ENCODE measurements at regions not wholly inside any gene's neighbourhood (a gene's known extent, or its start where the extent isn't known, plus 50 kb on each side); places are given as distances from the start of the nearest gene placed in this dataset.

GRCh38 chr13:84479656-84480055 lies 597.4 kb upstream of the SLITRK1 start:
- TF ChIP-seq EZH2 (IDR thresholded peaks at IDR 0.05; ENCODE audit: borderline replicate concordance, low read length) = no peak
- TF ChIP-seq CTCF (IDR thresholded peaks at IDR 0.05; ENCODE audit: low read length) = no peak
- no peaks in the 10 kb centered on the region for H3K9me3 ChIP-seq (ENCODE audit: low read length)
- H3K79me2 ChIP-seq (ENCODE audit: insufficient read depth, low read length) = no peaks in the 10 kb centered on the region
- no peaks in the 10 kb centered on the region for H3K27me3 ChIP-seq (ENCODE audit: insufficient read depth, low read length)
- H3K9me2 ChIP-seq (ENCODE audit: low read depth, low read length) = no peaks in the 10 kb centered on the region
- H3K4me3 ChIP-seq (ENCODE audit: low read depth, low read length, poor library complexity, severe bottlenecking) = no peak overlapping the region
- no peak overlapping the region for H3K4me2 ChIP-seq (ENCODE audit: low read length)
- H3K9ac ChIP-seq (ENCODE audit: low read length) = no peak overlapping the region
- H3K4me1 ChIP-seq (ENCODE audit: insufficient read depth, low read length, severe bottlenecking) = no peaks in the 10 kb centered on the region
- no peak overlapping the region for H3K27ac ChIP-seq (ENCODE audit: low read depth, low read length, poor library complexity, severe bottlenecking)
- H3K36me3 ChIP-seq (ENCODE audit: insufficient read depth, low read length) = no peaks in the 10 kb centered on the region
- H3F3A ChIP-seq (ENCODE audit: insufficient read depth, low read length) = no peaks in the 10 kb centered on the region
- H4K20me1 ChIP-seq (ENCODE audit: insufficient read depth, low read length) = no peaks in the 10 kb centered on the region
- H2AFZ ChIP-seq (ENCODE audit: low read length) = no peak overlapping the region

- Histone ChIP-seq H3K79me2 (ENCODE audit: insufficient read depth, low read length) (no peaks in the 10 kb centered on the region), H3K27me3 (ENCODE audit: insufficient read depth, low read length) (no peaks in the 10 kb centered on the region), H3K9me2 (ENCODE audit: low read depth, low read length) (no peaks in the 10 kb centered on the region), H3K9ac (ENCODE audit: low read length) (no peak overlapping the region), H3F3A (ENCODE audit: insufficient read depth, low read length) (no peaks in the 10 kb centered on the region), H4K20me1 (ENCODE audit: insufficient read depth, low read length) (no peaks in the 10 kb centered on the region), H3K36me3 (ENCODE audit: insufficient read depth, low read length) (no peaks in the 10 kb centered on the region), H3K9me3 (ENCODE audit: low read length) (no peaks in the 10 kb centered on the region), H2AFZ (ENCODE audit: low read length) (no peak overlapping the region), H3K4me3 (ENCODE audit: low read depth, low read length, poor library complexity, severe bottlenecking) (no peak overlapping the region), H3K4me1 (ENCODE audit: insufficient read depth, low read length, severe bottlenecking) (no peaks in the 10 kb centered on the region), H3K4me2 (ENCODE audit: low read length) (no peak overlapping the region), H3K27ac (ENCODE audit: low read depth, low read length, poor library complexity, severe bottlenecking) (no peak overlapping the region)
- TF ChIP-seq EZH2 (IDR thresholded peaks at IDR 0.05; ENCODE audit: borderline replicate concordance, low read length) = no peak
These were observed 588.3 kb upstream of the SLITRK1 start for GRCh38 chr13:84470528-84470927.

GRCh38 chr13:84466461-84466860 lies 584.2 kb upstream of the SLITRK1 start:
- H4K20me1 ChIP-seq (ENCODE audit: insufficient read depth, low read length) = no peaks in the 10 kb centered on the region
- no peaks in the 10 kb centered on the region for H3F3A ChIP-seq (ENCODE audit: insufficient read depth, low read length)
- no peaks in the 10 kb centered on the region for H3K9me3 ChIP-seq (ENCODE audit: low read length)
- H3K9ac ChIP-seq (ENCODE audit: low read length) = no peak overlapping the region
- H3K4me2 ChIP-seq (ENCODE audit: low read length) = no peak overlapping the region
- H3K4me1 ChIP-seq (ENCODE audit: insufficient read depth, low read length, severe bottlenecking) = no peaks in the 10 kb centered on the region
- TF ChIP-seq EZH2 (IDR thresholded peaks at IDR 0.05; ENCODE audit: borderline replicate concordance, low read length) = no peak
- TF ChIP-seq CTCF (IDR thresholded peaks at IDR 0.05; ENCODE audit: low read length) = no peak
- no peaks in the 10 kb centered on the region for H3K27me3 ChIP-seq (ENCODE audit: insufficient read depth, low read length)
- no peak overlapping the region for H3K4me3 ChIP-seq (ENCODE audit: low read depth, low read length, poor library complexity, severe bottlenecking)
- H2AFZ ChIP-seq (ENCODE audit: low read length) = no peak overlapping the region
- H3K36me3 ChIP-seq (ENCODE audit: insufficient read depth, low read length) = no peaks in the 10 kb centered on the region
- no peaks in the 10 kb centered on the region for H3K79me2 ChIP-seq (ENCODE audit: insufficient read depth, low read length)
- no peaks in the 10 kb centered on the region; the same call in 1 of the 2 replicates for H3K9me2 ChIP-seq (ENCODE audit: low read depth, low read length)
- no peak overlapping the region for H3K27ac ChIP-seq (ENCODE audit: low read depth, low read length, poor library complexity, severe bottlenecking)

- no peak overlapping the region for H3K4me2 ChIP-seq (ENCODE audit: low read length)
- no peaks in the 10 kb centered on the region for H3K9me3 ChIP-seq (ENCODE audit: low read length)
- no peaks in the 10 kb centered on the region for H3K36me3 ChIP-seq (ENCODE audit: insufficient read depth, low read length)
- H3F3A ChIP-seq (ENCODE audit: insufficient read depth, low read length) = no peaks in the 10 kb centered on the region
- no peaks in the 10 kb centered on the region for H3K4me1 ChIP-seq (ENCODE audit: insufficient read depth, low read length, severe bottlenecking)
- no peak overlapping the region for H3K27ac ChIP-seq (ENCODE audit: low read depth, low read length, poor library complexity, severe bottlenecking)
- no peak overlapping the region for H3K4me3 ChIP-seq (ENCODE audit: low read depth, low read length, poor library complexity, severe bottlenecking)
- TF ChIP-seq CTCF (IDR thresholded peaks at IDR 0.05; ENCODE audit: low read length) (no peak), EZH2 (IDR thresholded peaks at IDR 0.05; ENCODE audit: borderline replicate concordance, low read length) (no peak)
- no peaks in the 10 kb centered on the region for H3K27me3 ChIP-seq (ENCODE audit: insufficient read depth, low read length)
- H3K79me2 ChIP-seq (ENCODE audit: insufficient read depth, low read length) = no peaks in the 10 kb centered on the region
- H3K9ac ChIP-seq (ENCODE audit: low read length) = no peak overlapping the region
- no peak overlapping the region for H2AFZ ChIP-seq (ENCODE audit: low read length)
- H3K9me2 ChIP-seq (ENCODE audit: low read depth, low read length) = no peaks in the 10 kb centered on the region; the same call in 1 of the 2 replicates
- H4K20me1 ChIP-seq (ENCODE audit: insufficient read depth, low read length) = no peaks in the 10 kb centered on the region
These were observed 578.7 kb upstream of the SLITRK1 start for GRCh38 chr13:84460989-84461388.
